ENCODE measurements at regions not wholly inside any gene's neighbourhood (a gene's known extent, or its start where the extent isn't known, plus 50 kb on each side); places are given as distances from the start of the nearest gene placed in this dataset.

GRCh38 chr4:174018236-174018635, 265.2 kb downstream of the FBXO8 start:
- no peak for ATAC-seq (ENCODE audit: low FRiP score)
- TF ChIP-seq, protein P1, sequence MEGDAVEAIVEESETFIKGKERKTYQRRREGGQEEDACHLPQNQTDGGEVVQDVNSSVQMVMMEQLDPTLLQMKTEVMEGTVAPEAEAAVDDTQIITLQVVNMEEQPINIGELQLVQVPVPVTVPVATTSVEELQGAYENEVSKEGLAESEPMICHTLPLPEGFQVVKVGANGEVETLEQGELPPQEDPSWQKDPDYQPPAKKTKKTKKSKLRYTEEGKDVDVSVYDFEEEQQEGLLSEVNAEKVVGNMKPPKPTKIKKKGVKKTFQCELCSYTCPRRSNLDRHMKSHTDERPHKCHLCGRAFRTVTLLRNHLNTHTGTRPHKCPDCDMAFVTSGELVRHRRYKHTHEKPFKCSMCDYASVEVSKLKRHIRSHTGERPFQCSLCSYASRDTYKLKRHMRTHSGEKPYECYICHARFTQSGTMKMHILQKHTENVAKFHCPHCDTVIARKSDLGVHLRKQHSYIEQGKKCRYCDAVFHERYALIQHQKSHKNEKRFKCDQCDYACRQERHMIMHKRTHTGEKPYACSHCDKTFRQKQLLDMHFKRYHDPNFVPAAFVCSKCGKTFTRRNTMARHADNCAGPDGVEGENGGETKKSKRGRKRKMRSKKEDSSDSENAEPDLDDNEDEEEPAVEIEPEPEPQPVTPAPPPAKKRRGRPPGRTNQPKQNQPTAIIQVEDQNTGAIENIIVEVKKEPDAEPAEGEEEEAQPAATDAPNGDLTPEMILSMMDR (IDR thresholded peaks at IDR 0.05), result no peak
- DNase-seq (ENCODE audit: low spot score), result no peak

- TF ChIP-seq, protein P1 (IDR thresholded peaks at IDR 0.05), result no peak
- ATAC-seq (ENCODE audit: low FRiP score) (no peak), DNase-seq (ENCODE audit: low spot score) (no peak)
Observed at GRCh38 chr4:174016251-174016650, 267.2 kb downstream of the FBXO8 start.

DNA sequence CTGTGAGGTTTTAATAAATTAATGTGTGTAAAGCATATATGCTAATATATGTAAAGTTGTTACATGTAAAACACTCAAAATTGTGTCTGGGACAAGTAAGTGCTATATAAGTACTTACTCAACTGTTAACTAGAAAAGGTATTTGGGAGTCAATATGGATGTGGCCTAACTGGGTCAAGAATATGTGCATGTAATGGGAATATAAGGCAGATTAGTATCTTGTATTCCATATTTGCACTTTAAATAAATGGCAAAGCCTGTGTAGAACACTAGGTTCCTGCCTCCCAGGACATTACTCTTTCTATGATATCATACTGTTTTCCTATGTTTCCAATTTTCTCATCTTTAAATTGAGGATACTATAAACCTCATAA, 270.6 kb downstream of the FBXO8 start:
- TF ChIP-seq, protein P1 (IDR thresholded peaks at IDR 0.05), result no peak
- DNase-seq (ENCODE audit: low spot score) (no peak), ATAC-seq (ENCODE audit: low FRiP score) (no peak)

GRCh38 chr4:174012135-174012885, 271.2 kb downstream of the FBXO8 start:
- DNase-seq (ENCODE audit: low spot score) (no peak), ATAC-seq (ENCODE audit: low FRiP score) (peak; percentile 70)
- TF ChIP-seq, protein P1 (IDR thresholded peaks at IDR 0.05), result no peak

GRCh38 chr4:174010547-174010946, 272.9 kb downstream of the FBXO8 start:
- TF ChIP-seq, protein P1 (IDR thresholded peaks at IDR 0.05), result no peak
- ATAC-seq (ENCODE audit: low FRiP score) (no peak), DNase-seq (ENCODE audit: low spot score) (no peak)

GRCh38 chr4:174009686-174010451, 273.6 kb downstream of the FBXO8 start:
- no peak for ATAC-seq (ENCODE audit: low FRiP score)
- DNase-seq (ENCODE audit: low spot score), result no peak
- TF ChIP-seq, protein P1 (IDR thresholded peaks at IDR 0.05), result no peak

All from omental fat pad (tissue), 3 donors.